ENCODE measurements at regions not wholly inside any gene's neighbourhood (a gene's known extent, or its start where the extent isn't known, plus 50 kb on each side); places are given as distances from the start of the nearest gene placed in this dataset.

GRCh38 chr12:30385706-30386105 is 310.0 kb downstream of the IPO8 start:
- H3K9ac ChIP-seq (ENCODE audit: low read depth in 1 of 3, low read length in 3 of 3), result no peak overlapping the region
- no peak overlapping the region for H3K4me3 ChIP-seq (ENCODE audit: low read length in 3 of 3)
- H3K36me3 ChIP-seq (ENCODE audit: control insufficient read depth in 3 of 3, insufficient read depth in 3 of 3, low read length in 3 of 3), result no peaks in the 10 kb centered on the region
- no peaks in the 10 kb centered on the region for H3K9me3 ChIP-seq (ENCODE audit: control insufficient read depth in 3 of 3, low read length in 3 of 3)
- H3K4me1 ChIP-seq (ENCODE audit: control insufficient read depth in 3 of 3, insufficient read depth in 3 of 3, low read length in 3 of 3), result no peaks in the 10 kb centered on the region
- H3K27me3 ChIP-seq (ENCODE audit: control insufficient read depth in 3 of 3, insufficient read depth in 3 of 3, low read length in 3 of 3), result no peaks in the 10 kb centered on the region
- no peak overlapping the region for H3K27ac ChIP-seq (ENCODE audit: low read depth, low read length)

- Histone ChIP-seq H3K4me1 (ENCODE audit: control insufficient read depth in 3 of 3, insufficient read depth in 3 of 3, low read length in 3 of 3) (no peaks in the 10 kb centered on the region), H3K27ac (ENCODE audit: low read depth, low read length) (no peak overlapping the region), H3K36me3 (ENCODE audit: control insufficient read depth in 3 of 3, insufficient read depth in 3 of 3, low read length in 3 of 3) (no peaks in the 10 kb centered on the region), H3K27me3 (ENCODE audit: control insufficient read depth in 3 of 3, insufficient read depth in 3 of 3, low read length in 3 of 3) (no peaks in the 10 kb centered on the region), H3K4me3 (ENCODE audit: low read length in 3 of 3) (no peak overlapping the region), H3K9ac (ENCODE audit: low read depth in 1 of 3, low read length in 3 of 3) (no peak overlapping the region), H3K9me3 (ENCODE audit: control insufficient read depth in 3 of 3, low read length in 3 of 3) (no peaks in the 10 kb centered on the region)
Measured at GRCh38 chr12:30384976-30385375, 310.7 kb downstream of the IPO8 start.

- H3K27ac ChIP-seq (ENCODE audit: low read depth, low read length), result no peak overlapping the region
- no peaks in the 10 kb centered on the region for H3K9me3 ChIP-seq (ENCODE audit: control insufficient read depth in 3 of 3, low read length in 3 of 3)
- no peaks in the 10 kb centered on the region for H3K27me3 ChIP-seq (ENCODE audit: control insufficient read depth in 3 of 3, insufficient read depth in 3 of 3, low read length in 3 of 3)
- no peak overlapping the region for H3K4me3 ChIP-seq (ENCODE audit: low read length in 3 of 3)
- no peaks in the 10 kb centered on the region for H3K36me3 ChIP-seq (ENCODE audit: control insufficient read depth in 3 of 3, insufficient read depth in 3 of 3, low read length in 3 of 3)
- no peaks in the 10 kb centered on the region for H3K4me1 ChIP-seq (ENCODE audit: control insufficient read depth in 3 of 3, insufficient read depth in 3 of 3, low read length in 3 of 3)
- no peak overlapping the region for H3K9ac ChIP-seq (ENCODE audit: low read depth in 1 of 3, low read length in 3 of 3)
Measured at GRCh38 chr12:30378307-30378706, 317.4 kb downstream of the IPO8 start.

GRCh38 chr12:30364822-30365221 is 330.8 kb downstream of the IPO8 start:
- Histone ChIP-seq H3K4me1 (ENCODE audit: control insufficient read depth in 3 of 3, insufficient read depth in 3 of 3, low read length in 3 of 3) (no peaks in the 10 kb centered on the region), H3K27ac (ENCODE audit: low read depth, low read length) (no peak overlapping the region), H3K27me3 (ENCODE audit: control insufficient read depth in 3 of 3, insufficient read depth in 3 of 3, low read length in 3 of 3) (no peaks in the 10 kb centered on the region)

GRCh38 chr12:30361145-30361544 is 334.5 kb downstream of the IPO8 start:
- Histone ChIP-seq H3K9ac (ENCODE audit: low read depth in 1 of 3, low read length in 3 of 3) (no peak overlapping the region), H3K4me3 (ENCODE audit: low read length in 3 of 3) (no peak overlapping the region), H3K27me3 (ENCODE audit: control insufficient read depth in 3 of 3, insufficient read depth in 3 of 3, low read length in 3 of 3) (no peaks in the 10 kb centered on the region), H3K36me3 (ENCODE audit: control insufficient read depth in 3 of 3, insufficient read depth in 3 of 3, low read length in 3 of 3) (no peaks in the 10 kb centered on the region), H3K27ac (ENCODE audit: low read depth, low read length) (no peak overlapping the region), H3K9me3 (ENCODE audit: control insufficient read depth in 3 of 3, low read length in 3 of 3) (no peaks in the 10 kb centered on the region), H3K4me1 (ENCODE audit: control insufficient read depth in 3 of 3, insufficient read depth in 3 of 3, low read length in 3 of 3) (no peaks in the 10 kb centered on the region)

More at GRCh38 chr12:30364822-30365221, 330.8 kb downstream of the IPO8 start:
- Histone ChIP-seq H3K36me3 (ENCODE audit: control insufficient read depth in 3 of 3, insufficient read depth in 3 of 3, low read length in 3 of 3) (no peaks in the 10 kb centered on the region), H3K9ac (ENCODE audit: low read depth in 1 of 3, low read length in 3 of 3) (no peak overlapping the region), H3K9me3 (ENCODE audit: control insufficient read depth in 3 of 3, low read length in 3 of 3) (no peaks in the 10 kb centered on the region), H3K4me3 (ENCODE audit: low read length in 3 of 3) (no peak overlapping the region)

GRCh38 chr12:30358671-30359070 is 337.0 kb downstream of the IPO8 start:
- Histone ChIP-seq H3K4me3 (ENCODE audit: low read length in 3 of 3) (no peak overlapping the region), H3K27me3 (ENCODE audit: control insufficient read depth in 3 of 3, insufficient read depth in 3 of 3, low read length in 3 of 3) (no peaks in the 10 kb centered on the region), H3K27ac (ENCODE audit: low read depth, low read length) (no peak overlapping the region), H3K36me3 (ENCODE audit: control insufficient read depth in 3 of 3, insufficient read depth in 3 of 3, low read length in 3 of 3) (no peaks in the 10 kb centered on the region), H3K4me1 (ENCODE audit: control insufficient read depth in 3 of 3, insufficient read depth in 3 of 3, low read length in 3 of 3) (no peaks in the 10 kb centered on the region), H3K9me3 (ENCODE audit: control insufficient read depth in 3 of 3, low read length in 3 of 3) (no peaks in the 10 kb centered on the region), H3K9ac (ENCODE audit: low read depth in 1 of 3, low read length in 3 of 3) (no peak overlapping the region)

GRCh38 chr12:30357766-30358490 is 337.7 kb downstream of the IPO8 start:
- H3K27me3 ChIP-seq (ENCODE audit: control insufficient read depth in 3 of 3, insufficient read depth in 3 of 3, low read length in 3 of 3), result no peaks in the 10 kb centered on the region
- no peak overlapping the region for H3K9ac ChIP-seq (ENCODE audit: low read depth in 1 of 3, low read length in 3 of 3)
- H3K4me3 ChIP-seq (ENCODE audit: low read length in 3 of 3), result no peak overlapping the region
- H3K9me3 ChIP-seq (ENCODE audit: control insufficient read depth in 3 of 3, low read length in 3 of 3), result no peaks in the 10 kb centered on the region
- no peaks in the 10 kb centered on the region for H3K36me3 ChIP-seq (ENCODE audit: control insufficient read depth in 3 of 3, insufficient read depth in 3 of 3, low read length in 3 of 3)
- no peaks in the 10 kb centered on the region for H3K4me1 ChIP-seq (ENCODE audit: control insufficient read depth in 3 of 3, insufficient read depth in 3 of 3, low read length in 3 of 3)
- no peak overlapping the region for H3K27ac ChIP-seq (ENCODE audit: low read depth, low read length)

- Histone ChIP-seq H3K4me3 (ENCODE audit: low read length in 3 of 3) (no peak overlapping the region), H3K9ac (ENCODE audit: low read depth in 1 of 3, low read length in 3 of 3) (no peak overlapping the region), H3K9me3 (ENCODE audit: control insufficient read depth in 3 of 3, low read length in 3 of 3) (peaks cover 0 to 2% (median 0%) of the 10 kb centered on the region in 3 donors), H3K27ac (ENCODE audit: low read depth, low read length) (peak overlapping the region; percentile 18), H3K4me1 (ENCODE audit: control insufficient read depth in 3 of 3, insufficient read depth in 3 of 3, low read length in 3 of 3) (no peaks in the 10 kb centered on the region), H3K36me3 (ENCODE audit: control insufficient read depth in 3 of 3, insufficient read depth in 3 of 3, low read length in 3 of 3) (no peaks in the 10 kb centered on the region), H3K27me3 (ENCODE audit: control insufficient read depth in 3 of 3, insufficient read depth in 3 of 3, low read length in 3 of 3) (no peaks in the 10 kb centered on the region)
Measured at GRCh38 chr12:30345744-30346471, 349.8 kb downstream of the IPO8 start.

GRCh38 chr12:30330565-30330964 is 365.1 kb downstream of the IPO8 start:
- H3K27ac ChIP-seq (ENCODE audit: low read depth, low read length), result no peak overlapping the region
- no peaks in the 10 kb centered on the region for H3K36me3 ChIP-seq (ENCODE audit: control insufficient read depth in 3 of 3, insufficient read depth in 3 of 3, low read length in 3 of 3)
- no peak overlapping the region for H3K4me3 ChIP-seq (ENCODE audit: low read length in 3 of 3)
- no peaks in the 10 kb centered on the region for H3K4me1 ChIP-seq (ENCODE audit: control insufficient read depth in 3 of 3, insufficient read depth in 3 of 3, low read length in 3 of 3)
- H3K9ac ChIP-seq (ENCODE audit: low read depth in 1 of 3, low read length in 3 of 3), result no peak overlapping the region
- H3K27me3 ChIP-seq (ENCODE audit: control insufficient read depth in 3 of 3, insufficient read depth in 3 of 3, low read length in 3 of 3), result no peaks in the 10 kb centered on the region
- H3K9me3 ChIP-seq (ENCODE audit: control insufficient read depth in 3 of 3, low read length in 3 of 3), result no peaks in the 10 kb centered on the region

- no peak overlapping the region for H3K4me3 ChIP-seq (ENCODE audit: low read length in 3 of 3)
- H3K36me3 ChIP-seq (ENCODE audit: control insufficient read depth in 3 of 3, insufficient read depth in 3 of 3, low read length in 3 of 3), result no peaks in the 10 kb centered on the region
- no peak overlapping the region for H3K27ac ChIP-seq (ENCODE audit: low read depth, low read length)
- no peaks in the 10 kb centered on the region for H3K4me1 ChIP-seq (ENCODE audit: control insufficient read depth in 3 of 3, insufficient read depth in 3 of 3, low read length in 3 of 3)
- no peak overlapping the region for H3K9ac ChIP-seq (ENCODE audit: low read depth in 1 of 3, low read length in 3 of 3)
- no peaks in the 10 kb centered on the region for H3K9me3 ChIP-seq (ENCODE audit: control insufficient read depth in 3 of 3, low read length in 3 of 3)
- no peaks in the 10 kb centered on the region for H3K27me3 ChIP-seq (ENCODE audit: control insufficient read depth in 3 of 3, insufficient read depth in 3 of 3, low read length in 3 of 3)
Measured at GRCh38 chr12:30329281-30329680, 366.4 kb downstream of the IPO8 start.

Measured in skeletal muscle tissue (tissue), 3 donors.